NCI-H748 treated with DMSO at 0.1 percent for 48 hours (cell line): ENCODE measurements at regions not wholly inside any gene's neighbourhood (a gene's known extent, or its start where the extent isn't known, plus 50 kb on each side); places are given as distances from the start of the nearest gene placed in this dataset.
"Not testable (repeated sequence)": the region's sequence is repeated elsewhere in the genome, so short reads cannot be mapped to it uniquely, and the experiment has no call there.

ENCODE experiments used
- DNase-seq: peaks from one replicate; lab custom pipeline; 2025; lab: John Stamatoyannopoulos, UW

DNA sequence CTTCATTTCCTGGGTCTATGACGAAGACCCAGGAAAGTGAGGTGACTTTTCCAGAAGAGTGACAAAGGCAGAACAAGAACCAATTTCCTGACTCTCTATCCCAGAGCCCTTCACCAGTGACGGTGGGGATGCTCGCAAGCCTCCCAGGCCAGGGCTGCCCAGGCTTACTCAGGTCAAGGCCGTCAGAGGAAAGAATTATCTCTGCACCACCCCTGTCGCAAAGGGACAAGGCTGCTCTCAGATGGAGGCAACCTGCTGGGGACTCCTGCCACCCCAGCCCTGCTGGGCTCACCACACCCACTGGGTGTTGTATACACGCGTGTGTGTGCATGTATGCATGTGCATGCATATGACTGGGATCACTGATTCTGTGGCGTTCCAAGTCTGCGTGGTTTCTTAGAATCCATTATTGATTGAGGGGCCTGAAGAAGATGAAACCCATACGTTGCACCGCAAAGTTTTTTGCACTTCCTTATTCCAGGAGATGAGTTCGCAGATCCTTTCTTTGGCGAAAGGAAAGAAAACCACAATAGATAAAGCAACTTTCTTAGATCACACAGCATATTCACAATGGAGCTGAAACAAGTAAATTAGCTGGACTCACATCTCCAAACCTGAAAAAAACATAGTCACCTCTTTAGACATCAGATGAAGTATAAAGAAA lies 255.8 kb downstream of the RHOU start:
- DNase-seq = no peak

DNA sequence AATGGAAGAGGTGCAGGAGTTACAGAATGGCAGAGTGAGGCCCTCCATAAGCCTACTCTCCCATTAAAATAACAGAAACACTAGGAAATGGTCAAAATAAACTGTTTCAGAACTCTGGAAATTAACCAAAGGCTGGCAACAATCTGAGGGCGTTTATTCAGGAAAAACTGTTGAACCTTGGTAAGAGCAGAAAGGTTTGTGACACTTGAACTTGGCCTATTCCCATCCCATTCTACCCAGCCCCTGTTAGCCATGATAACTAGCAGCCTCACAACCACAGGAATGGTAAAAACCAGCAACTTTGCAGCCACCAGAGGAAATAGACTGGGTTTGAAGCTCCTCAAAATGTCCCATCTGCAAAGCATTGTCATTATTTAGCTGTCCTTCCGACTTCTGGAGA lies 256.8 kb downstream of the RHOU start:
- no peak for DNase-seq

DNA sequence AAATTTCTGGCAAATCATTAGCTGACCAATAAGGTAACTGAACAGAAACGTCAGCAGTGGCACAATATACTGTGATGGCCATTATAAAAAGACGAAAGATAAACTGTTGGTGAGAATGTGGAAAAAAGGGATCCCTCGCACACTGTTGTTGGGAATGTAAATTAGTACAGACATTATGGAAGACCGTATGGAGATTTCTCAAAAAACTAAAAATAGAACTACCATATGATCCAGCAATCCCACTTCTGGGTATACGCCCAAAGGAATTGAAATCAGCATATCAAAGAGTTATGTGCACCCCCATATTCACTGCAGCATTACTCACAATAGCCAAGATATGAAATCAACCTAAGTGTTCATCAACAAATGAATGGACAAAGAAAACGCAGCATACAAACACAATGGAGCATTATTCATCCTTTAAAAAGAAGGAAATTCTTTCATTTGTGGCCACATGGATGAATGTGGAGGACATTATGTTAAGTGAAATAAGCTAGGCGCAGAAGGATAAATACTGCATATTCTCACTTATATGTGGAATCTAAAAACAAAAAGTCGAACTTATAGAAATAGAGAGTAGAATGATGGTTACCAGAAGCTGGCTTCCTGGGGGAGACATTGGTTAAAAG lies 257.7 kb downstream of the RHOU start:
- DNase-seq = no peak

DNA sequence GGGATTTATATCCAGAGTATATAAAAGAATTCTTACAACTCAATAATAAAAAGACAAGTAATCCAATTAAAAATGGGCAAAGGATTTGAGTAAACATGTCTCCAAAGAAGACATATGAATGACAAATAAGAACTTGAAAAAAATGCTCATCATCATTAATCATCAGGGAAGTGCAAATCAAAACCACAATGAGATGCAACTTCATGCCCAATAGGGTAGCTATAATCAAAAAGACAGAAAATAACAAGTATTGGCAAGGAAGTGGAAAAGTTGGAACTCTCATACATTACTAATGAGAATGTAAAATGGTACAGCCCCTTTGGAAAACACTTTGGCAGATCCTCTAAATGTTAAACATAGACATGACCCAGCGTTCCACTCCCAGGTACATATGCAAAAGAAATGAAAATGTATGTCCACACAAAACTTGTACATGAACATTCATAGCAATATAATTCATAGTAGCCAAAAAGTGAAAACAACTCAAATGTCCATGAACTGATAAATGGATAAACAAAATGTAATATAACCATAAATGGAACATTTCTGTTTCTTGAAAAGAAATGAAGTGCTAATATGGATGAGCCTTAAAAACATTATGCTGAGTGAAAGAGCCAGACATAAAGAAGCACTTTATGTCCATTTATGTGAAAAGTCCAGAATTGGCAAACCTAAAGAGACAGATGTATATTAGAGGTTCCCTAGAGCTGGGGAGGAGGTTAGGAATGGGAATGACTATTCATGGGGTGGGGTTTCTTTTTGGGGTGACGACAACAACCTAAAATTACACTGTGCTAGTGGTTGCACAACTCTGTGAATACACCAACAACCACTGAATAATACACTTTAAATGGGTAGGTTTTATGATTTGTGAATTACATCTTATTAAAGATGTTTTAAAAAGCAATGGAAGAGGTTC lies 259.7 kb downstream of the RHOU start:
- no peak for DNase-seq

DNA sequence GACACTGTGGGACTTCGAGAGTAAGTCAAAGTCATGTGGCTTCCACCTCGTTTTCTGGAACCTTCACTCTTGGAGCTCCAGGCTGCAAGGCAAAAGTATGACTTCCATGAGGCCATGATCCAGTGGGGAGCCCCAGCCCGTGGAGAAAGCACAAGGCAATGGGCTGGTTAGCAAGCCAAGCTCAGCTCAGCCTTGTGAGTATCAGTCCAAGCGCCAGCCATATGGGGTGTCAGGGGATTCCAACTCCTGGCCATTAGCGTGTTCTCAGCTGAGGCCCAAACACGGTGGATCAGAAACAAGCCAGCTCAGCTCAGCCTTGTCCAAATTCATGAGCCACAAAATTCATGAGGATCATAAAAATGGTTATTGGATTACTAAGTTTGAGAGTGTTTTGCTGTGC lies 261.0 kb downstream of the RHOU start:
- DNase-seq = no peak

DNA sequence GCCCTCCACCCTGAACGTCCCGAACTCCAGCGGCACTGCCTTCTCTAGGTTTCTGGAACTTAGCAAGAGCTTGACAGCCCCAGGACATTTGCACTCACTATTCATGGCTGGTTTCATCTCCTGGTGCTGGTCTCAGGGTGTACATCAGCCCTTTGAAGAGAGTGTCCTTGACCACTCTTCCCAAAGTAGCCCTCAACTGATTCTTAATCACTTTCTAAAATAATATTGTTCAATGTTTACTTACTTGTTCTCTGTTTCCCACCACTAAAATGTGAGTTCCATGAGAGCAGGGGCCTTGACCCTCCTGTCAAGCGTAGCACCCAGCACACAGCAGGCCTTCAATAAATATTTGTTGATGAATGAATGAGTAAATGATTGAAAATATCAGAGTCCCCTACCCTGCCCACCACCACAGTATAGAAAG lies 262.5 kb downstream of the RHOU start:
- no peak for DNase-seq

DNA sequence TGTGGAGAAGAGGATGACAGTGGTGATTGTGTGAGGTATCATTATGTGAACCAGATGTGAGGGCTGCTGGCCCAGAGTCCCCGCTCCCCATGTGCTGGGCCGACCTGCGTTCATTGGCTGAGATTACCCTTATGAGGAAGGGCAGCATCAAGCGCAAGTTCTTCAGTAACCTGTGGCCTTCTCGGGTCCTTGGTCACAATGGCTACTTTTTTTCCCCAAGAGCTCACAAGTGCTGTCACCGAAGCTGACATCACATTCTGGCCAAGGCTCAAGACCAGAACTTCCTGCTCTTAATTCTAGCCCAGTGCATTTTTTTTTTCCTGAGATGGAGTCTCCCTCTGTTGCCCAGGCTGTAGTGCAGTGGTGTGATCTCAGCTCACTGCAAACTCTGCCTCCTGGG lies 262.9 kb downstream of the RHOU start:
- no peak for DNase-seq

DNA sequence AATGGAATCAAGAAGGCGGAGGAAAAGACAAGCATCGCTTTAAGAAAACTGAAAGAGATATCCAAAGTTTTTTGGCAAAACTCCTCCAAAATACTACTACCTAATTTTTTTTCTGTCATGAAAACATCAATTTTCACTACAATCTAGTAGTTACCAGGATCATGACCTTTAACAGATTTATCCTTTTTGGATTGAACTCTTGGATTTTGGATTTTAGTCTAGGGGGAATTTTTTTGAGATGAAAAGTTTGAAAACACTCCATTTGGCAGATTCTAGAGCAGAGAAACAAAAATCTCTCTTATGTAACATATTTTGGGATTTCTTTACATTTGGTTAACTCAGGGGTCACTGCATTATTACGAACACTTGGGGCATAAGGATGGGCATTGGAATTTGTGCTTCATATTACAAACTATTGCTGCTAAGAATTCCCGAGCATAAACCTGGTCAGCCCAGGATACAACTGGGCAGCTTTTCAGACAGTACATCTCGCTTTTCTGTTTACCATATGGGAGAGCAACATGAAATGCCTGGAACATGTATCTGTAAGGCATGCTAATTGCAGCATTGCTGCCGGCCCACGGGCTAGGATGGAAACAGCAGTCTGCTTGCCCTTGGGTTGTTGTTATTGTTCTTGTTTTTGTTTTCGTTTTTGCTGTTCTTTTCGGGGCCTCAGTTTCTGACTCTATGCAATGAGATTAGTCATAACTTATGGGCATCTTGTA lies 264.3 kb downstream of the RHOU start:
- DNase-seq = no peak

DNA sequence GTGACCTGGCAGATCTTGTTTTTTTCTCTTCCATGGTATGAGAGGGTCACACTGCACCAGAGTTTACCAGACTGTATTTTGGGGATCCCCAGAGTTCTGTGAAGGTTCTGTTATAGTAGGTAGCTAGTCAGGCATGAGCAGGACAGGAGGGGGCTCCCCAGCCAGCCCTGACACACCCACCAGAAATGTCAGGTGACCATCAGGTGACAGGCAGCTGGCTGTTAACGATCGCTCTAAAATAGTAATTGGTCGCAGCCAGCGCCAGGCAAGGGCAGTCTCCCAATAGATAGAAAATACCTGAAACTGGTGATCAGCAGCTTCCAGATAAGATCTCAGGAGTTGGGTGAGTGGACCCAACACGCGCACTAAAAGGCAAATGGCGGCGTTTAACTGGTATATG lies 264.9 kb downstream of the RHOU start:
- DNase-seq = no peak

DNA sequence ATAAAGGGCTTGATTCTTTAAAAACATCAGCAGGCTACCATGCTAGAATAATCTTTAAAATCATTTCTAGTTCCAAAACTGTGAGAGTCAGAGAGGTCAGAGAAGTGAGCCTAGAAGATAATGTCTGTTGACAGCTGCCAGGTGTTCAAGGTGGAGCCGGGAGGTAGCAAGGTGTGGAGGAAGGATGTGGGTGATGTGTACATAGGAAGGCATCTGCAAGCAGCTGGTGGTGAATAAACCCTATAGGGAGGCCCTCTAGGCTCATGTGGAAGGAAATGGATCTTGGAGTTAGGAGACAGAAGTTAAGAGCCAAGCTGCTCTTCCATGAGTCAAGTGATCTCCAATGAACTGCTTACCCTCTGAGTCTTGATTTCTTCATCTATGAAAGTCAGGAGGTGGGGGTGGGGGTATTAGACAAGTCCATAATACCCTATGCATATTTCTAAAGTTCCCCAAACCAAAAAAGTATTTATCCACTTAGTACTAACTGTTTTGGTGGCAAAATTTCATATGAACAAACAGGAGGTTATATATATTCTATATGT lies 266.3 kb downstream of the RHOU start:
- DNase-seq = no peak

DNA sequence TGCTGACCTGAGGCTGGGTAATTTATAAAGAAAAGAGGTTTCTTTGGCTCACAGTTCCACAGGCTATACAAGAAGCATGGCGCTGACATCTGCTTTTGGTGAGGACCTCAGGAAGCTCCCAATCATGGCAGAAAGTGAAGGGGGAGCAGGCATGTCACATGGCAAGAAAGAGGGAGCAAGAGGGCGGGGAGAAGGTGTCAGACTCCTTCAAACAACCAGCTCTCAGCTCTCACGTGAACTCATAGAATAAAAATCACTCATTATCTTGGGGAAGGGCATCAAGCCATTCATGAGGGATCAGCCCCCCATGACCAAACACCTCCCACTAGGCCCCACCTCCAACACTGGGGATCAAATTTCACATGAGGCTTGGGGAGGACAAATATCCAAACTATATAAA lies 266.8 kb downstream of the RHOU start:
- no peak for DNase-seq

DNA sequence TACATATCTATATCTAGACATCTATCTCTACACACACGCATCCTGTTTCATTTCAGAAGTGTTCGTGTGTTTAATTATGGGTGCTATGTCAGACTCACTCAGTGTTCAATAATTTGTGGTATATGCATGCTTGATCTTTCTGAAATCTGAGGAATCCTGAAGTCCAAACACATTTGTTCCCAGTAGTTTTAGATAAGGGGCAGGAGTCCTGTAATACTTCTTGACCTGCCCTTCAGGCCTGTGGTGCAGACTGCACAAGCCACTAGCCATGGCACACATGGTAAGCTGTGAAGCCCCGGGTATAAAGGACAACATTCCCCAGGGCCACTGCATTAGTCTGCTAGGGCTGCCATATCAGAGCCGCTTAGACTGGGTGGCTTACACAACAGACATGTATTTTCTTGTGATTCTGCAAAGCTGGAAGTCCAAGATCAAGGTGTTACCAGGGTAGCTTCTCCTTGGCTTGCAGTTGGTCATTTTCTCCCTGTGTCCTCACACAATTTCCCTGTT lies 267.2 kb downstream of the RHOU start:
- no peak for DNase-seq

DNA sequence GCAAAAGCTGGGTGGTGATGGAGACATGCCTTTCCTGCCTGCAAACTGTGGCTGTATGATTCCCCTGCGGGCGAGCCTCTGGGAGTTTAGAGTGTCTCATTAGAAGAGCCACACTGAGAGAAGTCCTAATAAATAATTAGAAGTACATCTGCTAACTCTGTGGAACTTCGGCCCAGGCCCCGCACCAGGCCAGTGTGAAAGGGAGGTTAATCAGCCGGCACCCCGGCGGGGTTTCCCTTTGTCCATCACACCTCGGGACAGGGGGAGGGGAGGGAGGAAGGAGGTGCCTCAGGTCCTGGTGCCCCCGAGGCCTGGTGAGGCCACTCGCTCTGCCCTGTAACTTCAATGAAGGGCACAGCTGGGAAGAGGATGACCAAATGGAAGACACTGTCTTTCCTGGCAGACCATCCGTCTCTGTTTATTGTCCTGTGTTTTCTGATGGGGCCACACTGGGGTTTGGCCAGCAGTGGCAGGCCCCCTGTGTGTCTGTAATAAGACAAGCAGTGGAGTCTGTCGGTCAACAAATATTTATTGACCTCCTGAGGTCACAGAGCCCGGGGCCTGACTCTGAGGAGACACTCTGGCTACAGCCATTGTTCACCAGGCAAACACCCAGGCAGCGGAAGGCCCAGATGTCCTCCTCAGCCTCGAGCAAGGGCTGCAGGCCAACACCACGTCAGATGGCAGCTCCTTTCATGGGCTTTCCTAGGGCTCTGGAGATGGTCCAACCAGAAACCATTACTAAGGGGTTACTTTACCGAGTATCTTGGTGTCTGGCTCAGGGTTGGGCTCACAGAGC lies 267.5 kb upstream of the RAB4A start:
- DNase-seq = no peak

DNA sequence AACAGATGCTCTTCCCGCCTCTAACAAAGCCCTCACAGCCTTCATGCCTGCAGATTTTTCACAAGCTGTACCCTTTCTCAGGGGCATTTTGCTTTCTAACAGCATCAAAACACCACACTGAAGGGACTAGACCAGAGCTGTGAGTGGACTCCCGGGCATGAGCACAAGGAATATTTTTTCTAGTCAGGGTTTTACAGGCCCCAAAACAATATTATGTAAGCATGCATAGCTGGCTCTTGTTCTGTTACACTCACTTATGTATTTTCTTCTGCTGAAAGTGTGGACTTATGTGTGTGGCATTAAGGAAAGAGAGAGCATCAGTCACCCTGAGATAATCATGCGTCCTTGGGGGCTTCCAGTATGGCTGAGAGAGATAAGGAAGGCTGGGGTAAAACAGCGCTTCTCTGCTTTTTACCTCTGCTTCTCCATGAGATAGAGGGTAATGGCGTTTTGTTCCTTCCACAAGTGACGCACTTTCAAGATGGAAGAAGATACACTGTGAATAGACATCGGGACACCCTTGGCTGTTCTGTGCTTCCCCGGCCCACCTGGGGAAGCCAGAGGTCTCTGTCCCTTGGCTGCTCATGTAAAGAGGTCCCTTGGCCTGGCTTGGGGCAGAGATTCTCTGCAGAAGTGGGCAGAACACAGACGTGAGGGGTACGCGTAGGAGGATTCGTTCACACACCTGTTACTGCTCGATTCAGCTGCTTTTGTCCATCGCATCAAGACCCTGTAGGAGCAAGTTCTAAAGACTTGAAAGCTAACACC lies 266.7 kb upstream of the RAB4A start:
- DNase-seq = no peak

DNA sequence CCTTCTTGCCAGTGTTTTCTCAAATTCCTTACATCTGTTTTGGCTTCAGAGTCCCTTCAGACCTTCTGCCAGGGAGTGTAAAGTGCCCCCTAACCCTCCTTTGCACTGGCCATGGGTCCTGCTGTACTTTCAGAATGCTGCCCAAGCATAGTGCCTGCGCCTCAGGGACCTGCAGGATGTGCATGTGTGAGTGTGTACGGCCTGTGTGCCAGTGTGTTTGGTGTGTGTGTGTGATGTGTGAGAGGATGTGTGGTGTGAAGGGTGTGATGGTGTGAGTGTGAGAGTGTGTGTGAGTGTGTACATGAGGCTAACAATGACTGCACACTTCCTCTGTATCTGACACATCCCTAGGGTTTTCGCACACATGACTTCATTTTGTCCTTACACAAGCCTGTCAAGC lies 265.8 kb upstream of the RAB4A start:
- no peak for DNase-seq

DNA sequence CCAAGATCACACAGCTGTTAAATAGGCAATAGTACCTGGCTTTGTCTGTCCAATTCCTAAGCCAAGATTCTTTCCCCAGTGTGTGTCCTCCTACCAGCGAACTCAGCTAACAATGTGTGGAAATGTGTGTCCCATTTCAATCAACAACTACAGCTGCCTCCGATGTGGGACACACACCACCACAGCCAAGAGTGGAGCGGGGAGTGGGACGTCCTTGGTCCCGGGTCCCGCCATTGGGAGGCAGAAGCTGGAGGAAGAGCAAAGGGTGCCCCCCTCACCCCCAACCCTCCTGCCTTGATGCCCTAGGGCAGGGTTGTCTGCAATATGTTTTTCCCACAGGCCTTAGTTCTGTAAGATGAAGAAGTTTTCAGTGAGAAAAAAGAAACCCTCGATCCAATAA lies 265.4 kb upstream of the RAB4A start:
- no peak for DNase-seq

DNA sequence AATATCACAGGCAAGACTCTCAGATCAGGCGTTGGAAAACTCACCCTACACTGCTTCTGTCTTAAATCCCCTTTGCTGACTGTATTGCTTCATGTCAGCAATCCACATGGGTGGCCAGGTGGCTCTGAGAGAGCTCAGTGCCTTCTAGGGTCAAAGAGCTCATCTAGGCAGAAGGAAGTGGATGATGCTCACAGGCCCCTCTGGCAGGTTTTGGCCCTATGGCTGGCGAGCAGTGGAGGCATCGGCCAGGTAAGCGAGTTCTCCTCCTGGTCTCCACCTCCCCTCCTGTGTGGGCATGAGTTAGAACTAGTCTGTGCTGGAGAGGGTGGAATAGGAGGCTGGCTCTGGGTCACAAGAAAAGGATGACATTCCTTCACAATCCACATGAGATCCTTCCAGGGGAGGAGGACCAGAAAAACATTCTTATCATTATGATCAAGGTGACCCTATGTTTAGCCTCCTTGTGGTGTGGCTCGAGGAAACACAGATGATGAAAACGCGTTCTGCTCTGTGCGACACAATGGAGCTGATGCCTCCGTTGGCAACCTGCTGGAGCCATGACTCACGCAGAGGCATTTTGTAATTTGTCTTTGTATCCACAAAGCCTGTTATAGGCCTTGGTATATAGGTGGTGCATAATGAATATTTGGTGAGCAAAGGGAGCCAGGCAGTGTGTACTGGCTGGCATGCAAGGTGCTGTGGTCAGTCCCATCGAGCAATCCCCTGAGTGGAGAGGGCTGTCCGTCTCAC lies 264.6 kb upstream of the RAB4A start:
- no peak for DNase-seq

DNA sequence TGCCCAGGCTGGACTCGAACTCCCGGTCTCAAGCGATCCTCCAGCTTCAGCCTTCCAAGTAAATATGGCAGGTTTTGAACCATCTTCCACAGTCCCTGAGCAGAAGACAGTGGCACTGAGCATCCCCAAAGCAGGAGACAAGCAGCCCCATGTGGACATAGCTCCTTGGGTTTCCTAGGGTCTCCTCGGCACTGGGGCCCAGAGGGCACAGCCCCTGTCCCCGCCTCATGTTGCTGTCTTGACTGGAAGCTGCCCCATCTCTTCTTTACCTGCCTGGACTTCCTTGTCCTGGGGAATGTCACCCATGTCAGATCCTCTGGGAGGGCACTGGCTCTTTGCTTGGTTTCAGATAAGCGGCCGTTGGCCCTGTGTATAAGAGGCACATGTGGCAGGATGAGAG lies 263.7 kb upstream of the RAB4A start:
- no peak for DNase-seq

DNA sequence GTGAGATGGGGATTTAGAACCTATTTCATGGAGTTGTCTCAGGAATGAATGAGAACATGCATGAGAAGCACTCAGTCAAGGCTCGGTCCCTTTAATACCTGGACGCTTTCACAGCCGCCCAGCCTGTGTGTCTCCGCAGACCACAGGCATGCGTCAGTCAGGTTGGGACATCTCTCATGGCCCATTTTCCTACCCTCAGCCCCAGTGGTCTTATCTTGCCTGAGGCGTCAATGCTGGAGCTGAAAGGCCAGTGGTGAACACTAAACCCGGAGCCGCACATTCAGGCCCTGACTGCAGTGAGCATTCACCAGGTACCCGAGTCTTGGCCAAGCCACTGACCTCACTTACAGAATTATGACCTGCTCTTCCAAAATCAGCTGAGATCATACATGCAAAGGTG lies 263.2 kb upstream of the RAB4A start:
- DNase-seq = no peak

DNA sequence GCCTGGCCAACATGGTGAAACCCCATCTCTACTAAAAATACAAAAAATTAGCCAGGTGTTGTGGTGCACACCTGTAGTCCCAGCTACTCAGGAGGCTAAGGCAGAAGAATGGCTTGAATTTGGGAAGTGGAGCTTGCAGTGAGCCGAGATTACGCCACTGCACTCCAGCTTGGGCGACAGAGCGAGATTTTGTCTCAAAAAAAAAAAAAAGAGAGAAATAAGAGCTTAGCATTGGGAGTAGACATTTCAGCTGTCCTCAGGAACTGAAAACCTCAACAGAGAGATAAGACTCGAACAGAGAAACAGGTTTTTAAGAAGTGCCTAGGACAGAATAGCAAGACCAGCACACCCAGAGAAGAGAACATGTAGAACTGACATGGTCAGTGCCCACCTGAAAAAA lies 262.6 kb upstream of the RAB4A start:
- DNase-seq = not testable (repeated sequence)
